Stomach (tissue), 8 donors: ENCODE measurements at regions not wholly inside any gene's neighbourhood (a gene's known extent, or its start where the extent isn't known, plus 50 kb on each side); places are given as distances from the start of the nearest gene placed in this dataset.

Source experiments
- DNase-seq, 2 donors: peaks; one replicate each; pipeline versions ENCODE4 v3.0.0 to v3.0.0-alpha.2; 2013 to 2019
- H3K27ac ChIP-seq, 5 donors: fragments of 200-600 bp in 4 of 5; sonication (generic) in 4 of 5; one replicate each; pipeline ENCODE4 v1.5.1; 2013 to 2019; ENCODE audit warnings: mild to moderate bottlenecking in 1 of 5, moderate library complexity in 1 of 5
- H3K27me3 ChIP-seq, 3 donors: fragments of 200-600 bp; sonication (generic); one replicate each; pipeline ENCODE4 v1.5.1; 2017 to 2019; ENCODE audit warnings: mixed run types in 1 of 3
- H3K36me3 ChIP-seq, 4 donors: fragments of 200-600 bp; sonication (generic); 1 replicate in 3 of 4; 2 replicates in 1 of 4; pipeline ENCODE4 v1.5.1; 2016 to 2019
- H3K4me1 ChIP-seq, 4 donors: fragments of 200-600 bp; sonication (generic); one replicate each; pipeline ENCODE4 v1.5.1; 2016 to 2019
- H3K4me3 ChIP-seq, 4 donors: fragments of 200-600 bp; sonication (generic) in 3 of 4; one replicate each; pipeline ENCODE4 v1.5.1; 2016 to 2019; ENCODE audit warnings: mild to moderate bottlenecking in 1 of 4
- H3K9me3 ChIP-seq, 4 donors: fragments of 200-600 bp; sonication (generic); one replicate each; pipeline ENCODE4 v1.5.1; 2016 to 2019
- EP300 ChIP-seq: sonication (generic); formaldehyde crosslinking; IDR thresholded peaks from one replicate; pipeline ENCODE4 v1.6.1; 2017; ENCODE audit warnings: antibody characterized with exemption
- POLR2A ChIP-seq, 4 donors: fragments of 450-650 bp; IDR thresholded peaks; one replicate each; pipeline ENCODE4 v1.6.1; 2016; ENCODE audit warnings: antibody characterized with exemption in 4 of 4, control low read depth in 2 of 4, mild to moderate bottlenecking in 1 of 4, moderate library complexity in 1 of 4
- POLR2AphosphoS5 ChIP-seq, 3 donors: sonication (generic); formaldehyde crosslinking; IDR thresholded peaks; one replicate each; pipeline ENCODE4 v1.6.1; 2016; ENCODE audit warnings: antibody characterized with exemption in 3 of 3
- WGBS, 5 donors: extraction: QIAGEN DNeasy Blood & Tissue Kit in 3 of 5; methylation state at CpG; one replicate each; pipeline versions ENCODE4 v1.1.5 to v1.1.7; 2013 to 2018; 5-methylcytosine and 5-hydroxymethylcytosine counted together
- intact Hi-C: fragments of 100-400 bp; cut with DNase I; formaldehyde crosslinking; loops from one replicate; pipeline ENCODE4 v1.15.1; 2023; ENCODE audit warnings: low total_unique reads
- TF ChIP-seq, protein P1 (sequence below), 7 experiments: fragments of 450-650 bp in 4 of 7; fragments of 200-600 bp in 3 of 7; sonication (generic) in 3 of 7; IDR thresholded peaks; one replicate each; pipeline ENCODE4 v1.5.1; 2016 to 2019; ENCODE audit warnings: antibody characterized with exemption in 7 of 7, control low read depth in 2 of 7, mild to moderate bottlenecking in 1 of 7
- donor health status: healthy with polysubstance abuse.
- donor health status: Bipolar disorder and iron deficiency.
- donor health status: healthy.

- H3K4me1 ChIP-seq: peaks cover 0 to 12% (median 0%) of the 10 kb centered on the region in 4 donors
- H3K9me3 ChIP-seq: no peaks in the 10 kb centered on the region
- TF ChIP-seq POLR2A (IDR thresholded peaks at IDR 0.05) (no peak), EP300 (no peak), POLR2AphosphoS5 (IDR thresholded peaks at IDR 0.05) (no peak)
- TF ChIP-seq, protein P1, sequence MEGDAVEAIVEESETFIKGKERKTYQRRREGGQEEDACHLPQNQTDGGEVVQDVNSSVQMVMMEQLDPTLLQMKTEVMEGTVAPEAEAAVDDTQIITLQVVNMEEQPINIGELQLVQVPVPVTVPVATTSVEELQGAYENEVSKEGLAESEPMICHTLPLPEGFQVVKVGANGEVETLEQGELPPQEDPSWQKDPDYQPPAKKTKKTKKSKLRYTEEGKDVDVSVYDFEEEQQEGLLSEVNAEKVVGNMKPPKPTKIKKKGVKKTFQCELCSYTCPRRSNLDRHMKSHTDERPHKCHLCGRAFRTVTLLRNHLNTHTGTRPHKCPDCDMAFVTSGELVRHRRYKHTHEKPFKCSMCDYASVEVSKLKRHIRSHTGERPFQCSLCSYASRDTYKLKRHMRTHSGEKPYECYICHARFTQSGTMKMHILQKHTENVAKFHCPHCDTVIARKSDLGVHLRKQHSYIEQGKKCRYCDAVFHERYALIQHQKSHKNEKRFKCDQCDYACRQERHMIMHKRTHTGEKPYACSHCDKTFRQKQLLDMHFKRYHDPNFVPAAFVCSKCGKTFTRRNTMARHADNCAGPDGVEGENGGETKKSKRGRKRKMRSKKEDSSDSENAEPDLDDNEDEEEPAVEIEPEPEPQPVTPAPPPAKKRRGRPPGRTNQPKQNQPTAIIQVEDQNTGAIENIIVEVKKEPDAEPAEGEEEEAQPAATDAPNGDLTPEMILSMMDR (IDR thresholded peaks at IDR 0.05): no peak
- H3K27me3 ChIP-seq: no peaks in the 10 kb centered on the region
- peak in 1 of 2 donors; percentile 60 for DNase-seq
- H3K27ac ChIP-seq: no peak overlapping the region
- intact Hi-C loops: no loop called here
- 9 to 18% (median 16%) methylated on average over 2 of the region's 2 CpGs for WGBS, 5 donors
- H3K4me3 ChIP-seq: no peak overlapping the region
- H3K36me3 ChIP-seq: no peaks in the 10 kb centered on the region
Observed at GRCh38 chr12:58341791-58342190, 400.4 kb downstream of the ATP23 start.

DNA sequence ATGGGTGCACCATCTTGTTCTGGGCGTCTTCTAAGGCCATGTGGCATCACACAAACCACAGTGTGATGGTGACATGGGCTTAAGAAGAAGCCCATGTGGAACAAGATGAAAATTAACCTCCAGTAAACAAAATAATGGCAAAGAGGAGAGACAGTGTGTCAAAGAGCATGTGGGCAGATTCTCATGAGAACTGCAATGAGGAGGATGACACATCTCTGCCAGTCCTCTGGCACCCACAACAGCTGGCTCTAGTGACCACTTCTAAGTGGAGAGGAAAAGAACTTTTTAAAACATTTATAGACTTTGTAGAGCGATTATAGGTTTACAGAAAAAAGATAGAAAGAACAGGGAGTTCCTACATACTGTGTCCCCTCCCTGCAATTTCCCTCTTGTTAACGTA is 401.4 kb downstream of the ATP23 start:
- Histone ChIP-seq H3K4me1 (peaks cover 0 to 12% (median 0%) of the 10 kb centered on the region in 4 donors), H3K4me3 (no peak overlapping the region), H3K36me3 (no peaks in the 10 kb centered on the region), H3K9me3 (no peaks in the 10 kb centered on the region), H3K27me3 (no peaks in the 10 kb centered on the region), H3K27ac (no peak overlapping the region)
- TF ChIP-seq POLR2A (IDR thresholded peaks at IDR 0.05): no peak
- TF ChIP-seq POLR2AphosphoS5 (IDR thresholded peaks at IDR 0.05): no peak
- no peak for TF ChIP-seq EP300
- TF ChIP-seq, protein P1 (IDR thresholded peaks at IDR 0.05): no peak
- 67 to 86% (median 83%) methylated on average over 3 of the region's 3 CpGs for WGBS, 5 donors
- intact Hi-C loops: no loop called here
- DNase-seq: no peak

DNA sequence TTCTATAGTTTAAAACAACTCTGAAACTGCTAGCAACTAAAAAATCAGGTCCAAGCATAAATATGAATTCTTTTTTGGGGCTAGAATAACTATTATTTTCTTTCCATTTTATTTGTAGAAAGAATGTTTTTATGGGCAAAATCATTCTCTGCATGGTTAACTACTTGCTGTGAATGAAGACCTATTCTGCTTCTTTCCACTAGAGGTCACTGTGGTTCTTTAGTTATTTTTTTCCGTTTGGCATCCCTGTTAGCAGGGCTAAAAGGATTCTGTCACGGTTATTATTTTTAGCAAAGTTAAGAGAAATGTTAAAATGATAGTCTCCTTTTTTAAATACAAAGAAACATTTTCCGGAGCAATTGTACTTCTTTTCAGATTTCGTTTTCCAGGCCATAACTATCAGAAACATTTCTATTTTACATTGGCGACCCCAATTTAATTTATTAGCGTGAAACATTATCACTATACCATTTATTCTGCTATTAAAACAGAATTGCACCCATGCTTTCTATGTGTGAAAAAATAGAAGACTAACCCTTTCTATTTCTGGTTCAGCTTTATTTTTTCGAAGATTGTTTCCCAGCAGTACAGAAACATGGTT is 404.8 kb downstream of the ATP23 start:
- no peak overlapping the region for H3K4me3 ChIP-seq
- TF ChIP-seq POLR2A (IDR thresholded peaks at IDR 0.05): no peak
- TF ChIP-seq, protein P1 (IDR thresholded peaks at IDR 0.05): peak in 5 of 7 experiments; percentile 42 to 86 (median 69)
- no peaks in the 10 kb centered on the region for H3K27me3 ChIP-seq
- no peaks in the 10 kb centered on the region for H3K36me3 ChIP-seq
- H3K4me1 ChIP-seq: peaks cover 0 to 12% (median 0%) of the 10 kb centered on the region in 4 donors
- 36 to 41% (median 39%) methylated on average over 7 of the region's 7 CpGs for WGBS, 5 donors
- intact Hi-C loops: no loop called here
- DNase-seq: peak in 1 of 2 donors; percentile 73
- no peak overlapping the region for H3K27ac ChIP-seq
- H3K9me3 ChIP-seq: no peaks in the 10 kb centered on the region

DNA sequence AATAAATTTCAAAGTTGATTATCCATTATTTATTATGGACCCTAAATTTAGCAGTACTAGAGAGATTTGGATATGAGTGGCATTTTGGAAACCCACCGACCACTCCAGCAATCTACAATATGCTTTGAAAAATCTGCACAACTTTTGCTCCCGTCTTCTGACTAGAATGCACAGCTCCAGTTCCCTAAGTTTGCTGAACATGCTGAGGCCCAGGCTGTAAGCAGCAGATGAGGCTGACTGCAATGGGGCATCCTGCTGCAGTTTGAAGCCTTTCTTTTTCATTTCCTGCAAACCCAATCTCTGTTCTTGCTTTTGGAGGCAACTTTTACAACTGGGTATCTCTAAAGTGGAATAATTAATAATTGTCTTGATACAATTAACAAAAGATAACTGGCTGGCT is 405.8 kb downstream of the ATP23 start:
- intact Hi-C loops: no loop called here
- WGBS, 5 donors: 86 to 93% (median 90%) methylated on average over 2 of the region's 2 CpGs
- H3K27ac ChIP-seq: no peak overlapping the region

More for the DNA sequence above, 405.8 kb downstream of the ATP23 start:
- no peak overlapping the region for H3K4me3 ChIP-seq
- TF ChIP-seq EP300: no peak
- TF ChIP-seq, protein P1 (IDR thresholded peaks at IDR 0.05): no peak
- TF ChIP-seq POLR2AphosphoS5 (IDR thresholded peaks at IDR 0.05): no peak
- TF ChIP-seq POLR2A (IDR thresholded peaks at IDR 0.05): no peak
- H3K36me3 ChIP-seq: no peaks in the 10 kb centered on the region
- no peaks in the 10 kb centered on the region for H3K9me3 ChIP-seq
- H3K27me3 ChIP-seq: no peaks in the 10 kb centered on the region
- no peak for DNase-seq
- H3K4me1 ChIP-seq: peaks cover 0 to 3% (median 0%) of the 10 kb centered on the region in 4 donors
